NCI-H82 treated with DMSO at 0.1 percent for 48 hours (cell line): ENCODE measurements at regions not wholly inside any gene's neighbourhood (a gene's known extent, or its start where the extent isn't known, plus 50 kb on each side); places are given as distances from the start of the nearest gene placed in this dataset.

Experiments used
- DNase-seq: peaks from one replicate; lab custom pipeline; 2025; ENCODE audit not compliant: unreplicated experiment; lab: John Stamatoyannopoulos, UW

- DNase-seq: no peak
Measured at GRCh38 chr15:70475921-70476320, 287.4 kb downstream of the UACA start.

GRCh38 chr15:70475407-70475781 is 288.0 kb downstream of the UACA start:
- DNase-seq: no peak

GRCh38 chr15:70474471-70475406 is 288.6 kb downstream of the UACA start:
- no peak for DNase-seq

GRCh38 chr15:70473581-70474370 is 289.6 kb downstream of the UACA start:
- DNase-seq: no peak

- no peak for DNase-seq
Measured at GRCh38 chr15:70471517-70471916, 291.8 kb downstream of the UACA start.

GRCh38 chr15:70470556-70471191 is 292.7 kb downstream of the UACA start:
- DNase-seq: no peak

- DNase-seq: no peak
Measured at GRCh38 chr15:70469651-70470555, 293.5 kb downstream of the UACA start.

- DNase-seq: no peak
Measured at GRCh38 chr15:70469182-70469581, 294.2 kb downstream of the UACA start.

GRCh38 chr15:70466895-70467529 is 296.3 kb downstream of the UACA start:
- peak; percentile 72 for DNase-seq

- no peak for DNase-seq
Measured at GRCh38 chr15:70466305-70466704, 297.1 kb downstream of the UACA start.

- no peak for DNase-seq
Measured at GRCh38 chr15:70465812-70466211, 297.5 kb downstream of the UACA start.

GRCh38 chr15:70463453-70463834 is 299.9 kb downstream of the UACA start:
- DNase-seq: no peak

- DNase-seq: no peak
Measured at GRCh38 chr15:70461992-70462391, 301.4 kb downstream of the UACA start.

GRCh38 chr15:70461017-70461416 is 302.3 kb downstream of the UACA start:
- DNase-seq: no peak

GRCh38 chr15:70459312-70459711 is 304.0 kb downstream of the UACA start:
- no peak for DNase-seq

- DNase-seq: no peak
Measured at GRCh38 chr15:70453766-70454165, 309.6 kb downstream of the UACA start.

- DNase-seq: peak; percentile 58
Measured at GRCh38 chr15:70453238-70453637, 310.1 kb downstream of the UACA start.

GRCh38 chr15:70451821-70452653 is 311.3 kb downstream of the UACA start:
- DNase-seq: no peak

GRCh38 chr15:70450142-70450443 is 313.3 kb downstream of the UACA start:
- no peak for DNase-seq
